GM18868 (cell line): ENCODE measurements at regions not wholly inside any gene's neighbourhood (a gene's known extent, or its start where the extent isn't known, plus 50 kb on each side); places are given as distances from the start of the nearest gene placed in this dataset.

Experiments used
- ATAC-seq: cut with Tn5 transposase; IDR thresholded peaks from one replicate; pipeline ENCODE4 v1.9.1; 2021; ENCODE audit warnings: mild to moderate bottlenecking, moderate library complexity; ENCODE audit not compliant: unreplicated experiment

GRCh38 chr2:21480162-21480561, 356.4 kb downstream of the TDRD15 start:
- no peak for ATAC-seq

- ATAC-seq: no peak
Measured at GRCh38 chr2:21484643-21485042, 360.9 kb downstream of the TDRD15 start.

GRCh38 chr2:21486445-21486844, 362.7 kb downstream of the TDRD15 start:
- ATAC-seq: peak; percentile 77

- peak; percentile 52 for ATAC-seq
Measured at GRCh38 chr2:21489080-21489479, 365.3 kb downstream of the TDRD15 start.

- no peak for ATAC-seq
Measured at GRCh38 chr2:21498016-21498415, 374.2 kb downstream of the TDRD15 start.

- no peak for ATAC-seq
Measured at GRCh38 chr2:21500401-21500945, 376.7 kb downstream of the TDRD15 start.

GRCh38 chr2:21501376-21502027, 377.7 kb downstream of the TDRD15 start:
- ATAC-seq: no peak

- no peak for ATAC-seq
Measured at GRCh38 chr2:21515903-21516302, 392.1 kb downstream of the TDRD15 start.

- ATAC-seq: no peak
Measured at GRCh38 chr2:21519412-21519811, 395.6 kb downstream of the TDRD15 start.

- no peak for ATAC-seq
Measured at GRCh38 chr2:21519821-21520220, 396.1 kb downstream of the TDRD15 start.

GRCh38 chr2:21535826-21536225, 412.1 kb downstream of the TDRD15 start:
- no peak for ATAC-seq

- no peak for ATAC-seq
Measured at GRCh38 chr2:21539685-21540084, 415.9 kb downstream of the TDRD15 start.

GRCh38 chr2:21543630-21544029, 419.9 kb downstream of the TDRD15 start:
- ATAC-seq: no peak

GRCh38 chr2:21544392-21544791, 420.6 kb downstream of the TDRD15 start:
- no peak for ATAC-seq

- ATAC-seq: no peak
Measured at GRCh38 chr2:21552981-21553380, 429.2 kb downstream of the TDRD15 start.

GRCh38 chr2:21559351-21559750, 435.6 kb downstream of the TDRD15 start:
- no peak for ATAC-seq

GRCh38 chr2:21561965-21562364, 438.2 kb downstream of the TDRD15 start:
- no peak for ATAC-seq

- ATAC-seq: no peak
Measured at GRCh38 chr2:21567395-21567794, 443.6 kb downstream of the TDRD15 start.

GRCh38 chr2:21571686-21572085, 447.9 kb downstream of the TDRD15 start:
- ATAC-seq: no peak

GRCh38 chr2:21580391-21580790, 456.6 kb downstream of the TDRD15 start:
- ATAC-seq: no peak

- ATAC-seq: no peak
Measured at GRCh38 chr2:21585881-21586280, 462.1 kb downstream of the TDRD15 start.

- ATAC-seq: no peak
Measured at GRCh38 chr2:21590026-21590690, 466.4 kb downstream of the TDRD15 start.
